HepG2 (cell line): ENCODE measurements at regions not wholly inside any gene's neighbourhood (a gene's known extent, or its start where the extent isn't known, plus 50 kb on each side); places are given as distances from the start of the nearest gene placed in this dataset.

ENCODE experiments used
- FOSL2 ChIP-seq: sonication (generic); formaldehyde crosslinking; IDR thresholded peaks from 2 replicates; pipeline ENCODE4 v1.4.0; 2020; ENCODE audit warnings: missing genetic modification reagents
- MLLT10 ChIP-seq: sonication (generic); formaldehyde crosslinking; IDR thresholded peaks from 2 replicates; pipeline ENCODE4 v1.4.0; 2020; ENCODE audit warnings: missing genetic modification reagents
- TOE1 ChIP-seq: sonication (generic); formaldehyde crosslinking; IDR thresholded peaks from 2 replicates; pipeline ENCODE4 v1.4.0; 2020; ENCODE audit warnings: mild to moderate bottlenecking, missing genetic modification reagents
- YEATS4 ChIP-seq: sonication (generic); formaldehyde crosslinking; IDR thresholded peaks from 2 replicates; pipeline ENCODE4 v1.4.0; 2020; ENCODE audit warnings: missing genetic modification reagents, borderline replicate concordance
- ZBTB39 ChIP-seq: sonication (generic); formaldehyde crosslinking; IDR thresholded peaks from 2 replicates; pipeline ENCODE4 v1.5.0; 2020; ENCODE audit warnings: missing genetic modification reagents
- ZNF766 ChIP-seq: sonication (generic); formaldehyde crosslinking; IDR thresholded peaks from 2 replicates; pipeline ENCODE4 v1.5.0; 2020; ENCODE audit warnings: missing genetic modification reagents, borderline replicate concordance
- TF ChIP-seq, protein P1 (sequence below), 2 experiments: fragments of 450-650 bp in 1 of 2; sonication (generic) in 1 of 2; formaldehyde crosslinking in 1 of 2; IDR thresholded peaks; 2 replicates each; pipeline versions ENCODE4 v1.6.1 to v1.8.0; 2016 to 2022; ENCODE audit warnings: antibody characterized with exemption in 1 of 2, mild to moderate bottlenecking in 1 of 2, missing genetic modification reagents in 1 of 2
- TF ChIP-seq, protein P2 (sequence below): IDR thresholded peaks from 2 replicates; pipeline ENCODE4 v1.6.1; 2018; ENCODE audit warnings: missing genetic modification reagents, mild to moderate bottlenecking, missing compliant biosample characterization
- TF ChIP-seq, protein P3 (sequence below): sonication (generic); formaldehyde crosslinking; IDR thresholded peaks from 2 replicates; pipeline ENCODE4 v1.4.0; 2020; ENCODE audit warnings: missing genetic modification reagents, borderline replicate concordance

DNA sequence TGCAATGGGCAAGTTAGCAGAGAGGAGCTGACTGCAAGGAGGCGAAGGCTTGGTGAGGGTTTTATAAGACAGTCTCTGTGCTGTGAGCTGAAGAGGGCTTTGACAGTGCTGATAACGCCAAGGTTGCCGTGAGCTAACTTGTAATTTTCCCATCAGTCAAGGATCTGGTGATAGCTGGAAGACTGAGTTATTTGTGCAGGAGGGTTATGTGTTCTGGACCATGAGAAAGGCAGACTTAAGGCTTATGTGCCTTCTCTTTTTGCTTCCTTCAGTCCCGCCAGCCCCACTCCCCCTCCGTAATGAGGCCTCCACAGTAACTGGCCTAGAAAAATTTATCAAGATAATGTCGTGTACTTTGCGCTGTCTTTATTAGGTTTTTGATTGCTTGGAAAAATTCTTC is 94.6 kb downstream of the RTP5 start (continued):
- TF ChIP-seq, protein P1, sequence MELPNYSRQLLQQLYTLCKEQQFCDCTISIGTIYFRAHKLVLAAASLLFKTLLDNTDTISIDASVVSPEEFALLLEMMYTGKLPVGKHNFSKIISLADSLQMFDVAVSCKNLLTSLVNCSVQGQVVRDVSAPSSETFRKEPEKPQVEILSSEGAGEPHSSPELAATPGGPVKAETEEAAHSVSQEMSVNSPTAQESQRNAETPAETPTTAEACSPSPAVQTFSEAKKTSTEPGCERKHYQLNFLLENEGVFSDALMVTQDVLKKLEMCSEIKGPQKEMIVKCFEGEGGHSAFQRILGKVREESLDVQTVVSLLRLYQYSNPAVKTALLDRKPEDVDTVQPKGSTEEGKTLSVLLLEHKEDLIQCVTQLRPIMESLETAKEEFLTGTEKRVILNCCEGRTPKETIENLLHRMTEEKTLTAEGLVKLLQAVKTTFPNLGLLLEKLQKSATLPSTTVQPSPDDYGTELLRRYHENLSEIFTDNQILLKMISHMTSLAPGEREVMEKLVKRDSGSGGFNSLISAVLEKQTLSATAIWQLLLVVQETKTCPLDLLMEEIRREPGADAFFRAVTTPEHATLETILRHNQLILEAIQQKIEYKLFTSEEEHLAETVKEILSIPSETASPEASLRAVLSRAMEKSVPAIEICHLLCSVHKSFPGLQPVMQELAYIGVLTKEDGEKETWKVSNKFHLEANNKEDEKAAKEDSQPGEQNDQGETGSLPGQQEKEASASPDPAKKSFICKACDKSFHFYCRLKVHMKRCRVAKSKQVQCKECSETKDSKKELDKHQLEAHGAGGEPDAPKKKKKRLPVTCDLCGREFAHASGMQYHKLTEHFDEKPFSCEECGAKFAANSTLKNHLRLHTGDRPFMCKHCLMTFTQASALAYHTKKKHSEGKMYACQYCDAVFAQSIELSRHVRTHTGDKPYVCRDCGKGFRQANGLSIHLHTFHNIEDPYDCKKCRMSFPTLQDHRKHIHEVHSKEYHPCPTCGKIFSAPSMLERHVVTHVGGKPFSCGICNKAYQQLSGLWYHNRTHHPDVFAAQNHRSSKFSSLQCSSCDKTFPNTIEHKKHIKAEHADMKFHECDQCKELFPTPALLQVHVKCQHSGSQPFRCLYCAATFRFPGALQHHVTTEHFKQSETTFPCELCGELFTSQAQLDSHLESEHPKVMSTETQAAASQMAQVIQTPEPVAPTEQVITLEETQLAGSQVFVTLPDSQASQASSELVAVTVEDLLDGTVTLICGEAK (IDR thresholded peaks at IDR 0.05): no peak
- TF ChIP-seq, protein P1 (CRISPR knock-in tag; IDR thresholded peaks at IDR 0.05): no peak
- TF ChIP-seq, protein P2, sequence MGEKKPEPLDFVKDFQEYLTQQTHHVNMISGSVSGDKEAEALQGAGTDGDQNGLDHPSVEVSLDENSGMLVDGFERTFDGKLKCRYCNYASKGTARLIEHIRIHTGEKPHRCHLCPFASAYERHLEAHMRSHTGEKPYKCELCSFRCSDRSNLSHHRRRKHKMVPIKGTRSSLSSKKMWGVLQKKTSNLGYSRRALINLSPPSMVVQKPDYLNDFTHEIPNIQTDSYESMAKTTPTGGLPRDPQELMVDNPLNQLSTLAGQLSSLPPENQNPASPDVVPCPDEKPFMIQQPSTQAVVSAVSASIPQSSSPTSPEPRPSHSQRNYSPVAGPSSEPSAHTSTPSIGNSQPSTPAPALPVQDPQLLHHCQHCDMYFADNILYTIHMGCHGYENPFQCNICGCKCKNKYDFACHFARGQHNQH (CRISPR knock-in tag): no peak
- no peak for TF ChIP-seq TOE1 (CRISPR knock-in tag)
- TF ChIP-seq ZBTB39 (CRISPR knock-in tag): no peak
- TF ChIP-seq ZNF766 (CRISPR knock-in tag): no peak
- no peak for TF ChIP-seq MLLT10
- TF ChIP-seq FOSL2 (CRISPR knock-in tag): no peak
- no peak for TF ChIP-seq YEATS4 (CRISPR knock-in tag)
- TF ChIP-seq, protein P3, sequence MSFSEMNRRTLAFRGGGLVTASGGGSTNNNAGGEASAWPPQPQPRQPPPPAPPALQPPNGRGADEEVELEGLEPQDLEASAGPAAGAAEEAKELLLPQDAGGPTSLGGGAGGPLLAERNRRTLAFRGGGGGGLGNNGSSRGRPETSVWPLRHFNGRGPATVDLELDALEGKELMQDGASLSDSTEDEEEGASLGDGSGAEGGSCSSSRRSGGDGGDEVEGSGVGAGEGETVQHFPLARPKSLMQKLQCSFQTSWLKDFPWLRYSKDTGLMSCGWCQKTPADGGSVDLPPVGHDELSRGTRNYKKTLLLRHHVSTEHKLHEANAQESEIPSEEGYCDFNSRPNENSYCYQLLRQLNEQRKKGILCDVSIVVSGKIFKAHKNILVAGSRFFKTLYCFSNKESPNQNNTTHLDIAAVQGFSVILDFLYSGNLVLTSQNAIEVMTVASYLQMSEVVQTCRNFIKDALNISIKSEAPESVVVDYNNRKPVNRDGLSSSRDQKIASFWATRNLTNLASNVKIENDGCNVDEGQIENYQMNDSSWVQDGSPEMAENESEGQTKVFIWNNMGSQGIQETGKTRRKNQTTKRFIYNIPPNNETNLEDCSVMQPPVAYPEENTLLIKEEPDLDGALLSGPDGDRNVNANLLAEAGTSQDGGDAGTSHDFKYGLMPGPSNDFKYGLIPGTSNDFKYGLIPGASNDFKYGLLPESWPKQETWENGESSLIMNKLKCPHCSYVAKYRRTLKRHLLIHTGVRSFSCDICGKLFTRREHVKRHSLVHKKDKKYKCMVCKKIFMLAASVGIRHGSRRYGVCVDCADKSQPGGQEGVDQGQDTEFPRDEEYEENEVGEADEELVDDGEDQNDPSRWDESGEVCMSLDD: no peak
